GM23248 (cell line): ENCODE measurements at regions not wholly inside any gene's neighbourhood (a gene's known extent, or its start where the extent isn't known, plus 50 kb on each side); places are given as distances from the start of the nearest gene placed in this dataset.
"Not testable (repeated sequence)": the region's sequence is repeated elsewhere in the genome, so short reads cannot be mapped to it uniquely, and the experiment has no call there.

Source experiments
- DNase-seq: peaks from one replicate; pipeline ENCODE4 v3.0.0-alpha.2; 2015
- H2AFZ ChIP-seq: fragments of 200-600 bp; sonication (generic); 2 replicates; pipeline ENCODE4 v1.6.1; 2016; ENCODE audit warnings: antibody characterized with exemption
- H3F3A ChIP-seq: fragments of 200-600 bp; sonication (generic); 2 replicates; pipeline ENCODE4 v1.6.1; 2016; ENCODE audit warnings: mild to moderate bottlenecking, antibody characterized with exemption, mixed run types; ENCODE audit not compliant: insufficient read depth
- H3K27ac ChIP-seq: fragments of 200-600 bp; sonication (generic); 2 replicates; pipeline ENCODE4 v1.5.1; 2016; ENCODE audit warnings: mild to moderate bottlenecking
- H3K27me3 ChIP-seq: fragments of 200-600 bp; sonication (generic); replicated peaks from 2 replicates; pipeline ENCODE4 v1.6.1; 2016; ENCODE audit warnings: mild to moderate bottlenecking; ENCODE audit not compliant: insufficient read depth
- H3K36me3 ChIP-seq: fragments of 200-600 bp; sonication (generic); 2 replicates; pipeline ENCODE4 v1.6.1; 2016; ENCODE audit warnings: low read depth, mild to moderate bottlenecking
- H3K4me1 ChIP-seq: fragments of 200-600 bp; sonication (generic); 2 replicates; pipeline ENCODE4 v1.6.1; 2016; ENCODE audit warnings: mild to moderate bottlenecking; ENCODE audit not compliant: insufficient read depth
- H3K4me2 ChIP-seq: fragments of 200-600 bp; sonication (generic); one replicate; pipeline ENCODE4 v1.6.1; 2016; ENCODE audit warnings: mild to moderate bottlenecking; ENCODE audit not compliant: unreplicated experiment
- H3K4me3 ChIP-seq: fragments of 200-600 bp; sonication (generic); 2 replicates; pipeline ENCODE4 v1.5.1; 2016; ENCODE audit warnings: mild to moderate bottlenecking
- H3K79me2 ChIP-seq: fragments of 200-600 bp; sonication (generic); 2 replicates; pipeline ENCODE4 v1.6.1; 2016; ENCODE audit warnings: mild to moderate bottlenecking; ENCODE audit not compliant: insufficient read depth
- H3K9ac ChIP-seq: fragments of 200-600 bp; sonication (generic); 2 replicates; pipeline ENCODE4 v1.6.1; 2016; ENCODE audit warnings: mild to moderate bottlenecking
- H3K9me2 ChIP-seq: fragments of 200-600 bp; sonication (generic); 2 replicates; pipeline ENCODE4 v1.6.1; 2016; ENCODE audit warnings: mixed run types, mild to moderate bottlenecking, moderate library complexity; ENCODE audit not compliant: insufficient read depth
- H3K9me3 ChIP-seq: fragments of 200-600 bp; sonication (generic); one replicate; pipeline ENCODE4 v1.6.1; 2017; ENCODE audit warnings: low read depth
- H4K20me1 ChIP-seq: fragments of 200-600 bp; sonication (generic); 2 replicates; pipeline ENCODE4 v1.6.0; 2016; ENCODE audit not compliant: insufficient read depth
- EZH2 ChIP-seq: fragments of 200-600 bp; sonication (generic); IDR thresholded peaks from 2 replicates; pipeline ENCODE4 v1.6.1; 2018; ENCODE audit warnings: antibody characterized with exemption, mild to moderate bottlenecking; ENCODE audit not compliant: insufficient read depth, poor library complexity, severe bottlenecking
- EZH2phosphoT487 ChIP-seq: fragments of 200-600 bp; sonication (generic); IDR thresholded peaks from 2 replicates; pipeline ENCODE4 v1.6.1; 2018; ENCODE audit warnings: antibody characterized with exemption, moderate library complexity, mild to moderate bottlenecking, low read depth; ENCODE audit not compliant: insufficient read depth
- WGBS, 2 experiments: methylation state at CpG; one replicate each; pipeline ENCODE4 v1.1.6; 2015 to 2017; ENCODE audit warnings: low lambda C conversion rate in 2 of 2, low coverage in 1 of 2; ENCODE audit errors: missing lambda C conversion rate in 2 of 2; 5-methylcytosine and 5-hydroxymethylcytosine counted together
- in situ Hi-C: fragments of 300-500 bp; cut with MboI; formaldehyde crosslinking; loops from 2 replicates; pipeline ENCODE4 v1.15.0; 2020

- H2AFZ ChIP-seq, result peak overlapping the region; percentile 25; the same call in 1 of the 2 replicates
- peak overlapping the region; percentile 24; the same call in 1 of the 2 replicates for H3K9ac ChIP-seq
- TF ChIP-seq EZH2phosphoT487, result no peak
- in situ Hi-C loops, result no loop called here
- no peaks in the 10 kb centered on the region for H3K9me2 ChIP-seq
- H3K79me2 ChIP-seq, result no peaks in the 10 kb centered on the region
- peak overlapping the region; percentile 74 for H3K27ac ChIP-seq
- no peak overlapping the region for H3K4me3 ChIP-seq
- H3K27me3 ChIP-seq, result no peaks in the 10 kb centered on the region
- H3F3A ChIP-seq, result peaks cover 24% of the 10 kb centered on the region; the same call in 1 of the 2 replicates
- peak; percentile 94 for DNase-seq
- H3K4me2 ChIP-seq, result peak overlapping the region; percentile 46
- no peaks in the 10 kb centered on the region for H3K36me3 ChIP-seq
- H3K4me1 ChIP-seq, result peaks cover 22% of the 10 kb centered on the region
- 3% methylated on average over 3 of the region's 3 CpGs for WGBS, 2 experiments
- H3K9me3 ChIP-seq, result no peaks in the 10 kb centered on the region
- H4K20me1 ChIP-seq, result no peaks in the 10 kb centered on the region
Observed at GRCh38 chr1:170445096-170445495, 86.9 kb upstream of the GORAB start.

GRCh38 chr1:170448661-170449158, 83.3 kb upstream of the GORAB start:
- no peaks in the 10 kb centered on the region for H3K36me3 ChIP-seq
- H3K4me2 ChIP-seq, result no peak overlapping the region
- no peak overlapping the region for H3K27ac ChIP-seq
- H4K20me1 ChIP-seq, result no peaks in the 10 kb centered on the region
- no peak for DNase-seq
- H3K9ac ChIP-seq, result no peak overlapping the region
- peaks cover 22% of the 10 kb centered on the region for H3K4me1 ChIP-seq
- H3K79me2 ChIP-seq, result no peaks in the 10 kb centered on the region
- H3K9me3 ChIP-seq, result no peaks in the 10 kb centered on the region
- no peak for TF ChIP-seq EZH2phosphoT487
- TF ChIP-seq EZH2, result no peak
- H3K27me3 ChIP-seq, result no peaks in the 10 kb centered on the region
- H2AFZ ChIP-seq, result no peak overlapping the region
- no peak overlapping the region for H3K4me3 ChIP-seq
- H3F3A ChIP-seq, result peaks cover 24% of the 10 kb centered on the region; the same call in 1 of the 2 replicates
- H3K9me2 ChIP-seq, result no peaks in the 10 kb centered on the region
- in situ Hi-C loops, result no loop called here

GRCh38 chr1:170457325-170458050, 74.5 kb upstream of the GORAB start:
- in situ Hi-C loops, H3K9me3 ChIP-seq, H3K36me3 ChIP-seq, H2AFZ ChIP-seq, H3K27me3 ChIP-seq, H3K27ac ChIP-seq, H4K20me1 ChIP-seq, H3K4me3 ChIP-seq, H3K4me2 ChIP-seq, H3K9ac ChIP-seq, H3K79me2 ChIP-seq, H3K9me2 ChIP-seq: not testable (repeated sequence)
- Histone ChIP-seq H3F3A (peaks cover 18% of the 10 kb centered on the region), H3K4me1 (peaks cover 25% of the 10 kb centered on the region)
- 73 to 78% methylated on average over 5 of the region's 5 CpGs for WGBS, 2 experiments
- peak; percentile 18 for DNase-seq

- Histone ChIP-seq H3K4me2 (no peak overlapping the region), H3K9me3 (no peaks in the 10 kb centered on the region), H2AFZ (0 out of 2 replicates have a peak overlapping the region, but pooled peaks have one; percentile 8), H3K79me2 (no peaks in the 10 kb centered on the region), H3F3A (peaks cover 21% of the 10 kb centered on the region), H3K4me1 (peaks cover 28% of the 10 kb centered on the region), H3K27me3 (no peaks in the 10 kb centered on the region), H3K9me2 (no peaks in the 10 kb centered on the region), H3K4me3 (no peak overlapping the region), H3K36me3 (no peaks in the 10 kb centered on the region), H3K9ac (0 out of 2 replicates have a peak overlapping the region, but pooled peaks have one; percentile 75), H4K20me1 (no peaks in the 10 kb centered on the region), H3K27ac (no peak overlapping the region)
- WGBS, 2 experiments, result 35 to 38% methylated on average over 2 of the region's 2 CpGs
- TF ChIP-seq EZH2 (no peak), EZH2phosphoT487 (no peak)
- DNase-seq, result no peak
- in situ Hi-C loops, result no loop called here
Observed at GRCh38 chr1:170460001-170460400, 72.0 kb upstream of the GORAB start.
